ENCODE measurements at regions not wholly inside any gene's neighbourhood (a gene's known extent, or its start where the extent isn't known, plus 50 kb on each side); places are given as distances from the start of the nearest gene placed in this dataset.

GRCh38 chr15:93210995-93211394 is 122.0 kb upstream of the RGMA start:
- H3K27me3 ChIP-seq = no peaks in the 10 kb centered on the region
- H3K27ac ChIP-seq = no peak overlapping the region
- no peaks in the 10 kb centered on the region for H3K9me3 ChIP-seq
- DNase-seq = no peak
- H3K36me3 ChIP-seq = no peaks in the 10 kb centered on the region
- no peak overlapping the region for H3K4me3 ChIP-seq
- TF ChIP-seq CTCF (IDR thresholded peaks at IDR 0.05) = no peak
- TF ChIP-seq POLR2A (IDR thresholded peaks at IDR 0.05) = no peak
- no peaks in the 10 kb centered on the region for H3K4me1 ChIP-seq
- intact Hi-C loops (cut with DNase I; ENCODE audit: low total_unique reads) = no loop called here

GRCh38 chr15:93209690-93210445 is 120.9 kb upstream of the RGMA start:
- intact Hi-C loops (cut with DNase I; ENCODE audit: low total_unique reads) = no loop called here
- TF ChIP-seq POLR2A (IDR thresholded peaks at IDR 0.05) = no peak
- no peak for TF ChIP-seq CTCF (IDR thresholded peaks at IDR 0.05)
- Histone ChIP-seq H3K4me1 (no peaks in the 10 kb centered on the region), H3K27ac (no peak overlapping the region), H3K36me3 (no peaks in the 10 kb centered on the region), H3K4me3 (no peak overlapping the region), H3K27me3 (no peaks in the 10 kb centered on the region), H3K9me3 (no peaks in the 10 kb centered on the region)
- no peak for DNase-seq

GRCh38 chr15:93206893-93207292 is 117.9 kb upstream of the RGMA start:
- Histone ChIP-seq H3K4me1 (no peaks in the 10 kb centered on the region), H3K27ac (no peak overlapping the region), H3K27me3 (no peaks in the 10 kb centered on the region), H3K4me3 (no peak overlapping the region), H3K36me3 (no peaks in the 10 kb centered on the region), H3K9me3 (no peaks in the 10 kb centered on the region)
- no peak for DNase-seq
- TF ChIP-seq CTCF (IDR thresholded peaks at IDR 0.05) (no peak), POLR2A (IDR thresholded peaks at IDR 0.05) (no peak)
- intact Hi-C loops (cut with DNase I; ENCODE audit: low total_unique reads) = no loop called here

GRCh38 chr15:93205413-93205812 is 116.4 kb upstream of the RGMA start:
- Histone ChIP-seq H3K27ac (no peak overlapping the region), H3K4me1 (no peaks in the 10 kb centered on the region), H3K9me3 (no peaks in the 10 kb centered on the region), H3K27me3 (no peaks in the 10 kb centered on the region), H3K36me3 (no peaks in the 10 kb centered on the region), H3K4me3 (no peak overlapping the region)
- TF ChIP-seq POLR2A (IDR thresholded peaks at IDR 0.05) (no peak), CTCF (IDR thresholded peaks at IDR 0.05) (no peak)
- intact Hi-C loops (cut with DNase I; ENCODE audit: low total_unique reads) = no loop called here
- no peak for DNase-seq

- no peak overlapping the region for H3K27ac ChIP-seq
- intact Hi-C loops (cut with DNase I; ENCODE audit: low total_unique reads) = no loop called here
- TF ChIP-seq CTCF (IDR thresholded peaks at IDR 0.05) = no peak
- TF ChIP-seq POLR2A (IDR thresholded peaks at IDR 0.05) = no peak
- H3K27me3 ChIP-seq = no peaks in the 10 kb centered on the region
- no peak overlapping the region for H3K4me3 ChIP-seq
- no peaks in the 10 kb centered on the region for H3K36me3 ChIP-seq
- no peaks in the 10 kb centered on the region for H3K4me1 ChIP-seq
- peaks cover 0 to 2% of the 10 kb centered on the region in 2 donors for H3K9me3 ChIP-seq
- DNase-seq = no peak
Measured at GRCh38 chr15:93203036-93203435, 114.0 kb upstream of the RGMA start.

Measured in uterus (tissue), 3 donors.